22Rv1 (cell line): ENCODE measurements at regions not wholly inside any gene's neighbourhood (a gene's known extent, or its start where the extent isn't known, plus 50 kb on each side); places are given as distances from the start of the nearest gene placed in this dataset.

Experiments
- CTCF ChIP-seq: fragments of 450-650 bp; IDR thresholded peaks from 2 replicates; pipeline ENCODE4 v1.5.1; 2017; ENCODE audit warnings: mild to moderate bottlenecking
- ZFX ChIP-seq: fragments of 450-650 bp; IDR thresholded peaks from 2 replicates; pipeline ENCODE4 v1.6.1; 2017; ENCODE audit warnings: antibody characterized with exemption, borderline replicate concordance

DNA sequence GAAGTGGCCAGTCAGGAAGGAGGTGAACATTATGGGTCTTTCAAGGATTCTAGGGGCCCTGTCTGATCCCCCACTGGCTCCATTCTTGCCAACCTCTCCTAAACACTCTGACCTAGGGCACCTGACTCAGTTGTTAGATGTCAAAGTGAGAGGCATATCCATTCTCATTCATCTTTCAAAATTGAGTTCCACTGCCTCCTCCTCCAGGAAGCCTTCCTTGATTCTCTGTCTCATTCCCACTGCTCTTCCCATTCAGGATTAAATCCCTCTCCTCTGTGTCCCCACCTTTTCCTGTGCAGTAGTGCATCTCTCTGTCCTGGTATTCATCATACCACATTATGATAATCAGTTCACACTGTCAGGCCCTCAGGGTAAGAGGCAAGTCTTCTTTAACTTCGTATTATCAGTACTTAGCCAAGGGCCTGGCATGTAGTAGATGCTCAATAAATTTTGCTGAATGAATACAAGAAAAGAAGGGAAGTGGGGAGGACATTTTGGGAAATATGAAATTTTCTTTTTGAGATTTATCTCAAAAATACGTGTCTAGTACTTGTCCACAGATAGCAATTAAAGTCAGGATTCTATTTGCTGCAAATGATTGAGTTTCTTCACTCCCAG lies 61.8 kb upstream of the ITPKB start:
- TF ChIP-seq CTCF (no peak), ZFX (no peak)
